ENCODE measurements at regions not wholly inside any gene's neighbourhood (a gene's known extent, or its start where the extent isn't known, plus 50 kb on each side); places are given as distances from the start of the nearest gene placed in this dataset.
"Not testable (repeated sequence)": the region's sequence is repeated elsewhere in the genome, so short reads cannot be mapped to it uniquely, and the experiment has no call there.

DNA sequence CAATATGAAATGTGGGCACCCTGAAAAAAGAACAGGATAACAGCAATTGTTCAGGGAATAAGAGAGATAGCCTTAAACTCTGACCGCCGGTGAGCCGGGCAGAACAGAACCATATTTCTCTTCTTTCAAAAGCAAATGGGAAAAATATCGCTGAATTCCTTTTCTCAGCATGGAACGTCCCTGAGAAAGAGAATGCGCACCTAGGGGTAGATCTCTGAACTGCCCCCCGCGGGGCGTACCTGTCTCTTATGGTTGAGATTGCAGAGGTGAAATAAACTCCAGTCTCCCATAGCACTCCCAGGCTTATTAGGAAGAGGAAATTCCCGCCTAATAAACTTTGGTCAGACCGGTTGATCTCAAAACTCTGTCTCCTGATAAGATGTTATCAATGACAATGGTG is 82.1 kb upstream of the DEFB108B start:
- H3K36me3 Mint-ChIP-seq (ENCODE audit: low read depth); H3K27ac Mint-ChIP-seq (ENCODE audit: unreplicated experiment); H3K4me3 Mint-ChIP-seq; DNase-seq (ENCODE audit: low read depth, low spot score); H3K9me3 Mint-ChIP-seq: not testable (repeated sequence)
- TF ChIP-seq, protein P1, sequence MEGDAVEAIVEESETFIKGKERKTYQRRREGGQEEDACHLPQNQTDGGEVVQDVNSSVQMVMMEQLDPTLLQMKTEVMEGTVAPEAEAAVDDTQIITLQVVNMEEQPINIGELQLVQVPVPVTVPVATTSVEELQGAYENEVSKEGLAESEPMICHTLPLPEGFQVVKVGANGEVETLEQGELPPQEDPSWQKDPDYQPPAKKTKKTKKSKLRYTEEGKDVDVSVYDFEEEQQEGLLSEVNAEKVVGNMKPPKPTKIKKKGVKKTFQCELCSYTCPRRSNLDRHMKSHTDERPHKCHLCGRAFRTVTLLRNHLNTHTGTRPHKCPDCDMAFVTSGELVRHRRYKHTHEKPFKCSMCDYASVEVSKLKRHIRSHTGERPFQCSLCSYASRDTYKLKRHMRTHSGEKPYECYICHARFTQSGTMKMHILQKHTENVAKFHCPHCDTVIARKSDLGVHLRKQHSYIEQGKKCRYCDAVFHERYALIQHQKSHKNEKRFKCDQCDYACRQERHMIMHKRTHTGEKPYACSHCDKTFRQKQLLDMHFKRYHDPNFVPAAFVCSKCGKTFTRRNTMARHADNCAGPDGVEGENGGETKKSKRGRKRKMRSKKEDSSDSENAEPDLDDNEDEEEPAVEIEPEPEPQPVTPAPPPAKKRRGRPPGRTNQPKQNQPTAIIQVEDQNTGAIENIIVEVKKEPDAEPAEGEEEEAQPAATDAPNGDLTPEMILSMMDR (conservative IDR thresholded peaks at IDR 0.05) = peak; percentile 34
- H3K4me1 Mint-ChIP-seq = peaks cover 10% of the 10 kb centered on the region
- peaks cover 37% of the 10 kb centered on the region for H3K27me3 Mint-ChIP-seq (ENCODE audit: low read depth)

DNA sequence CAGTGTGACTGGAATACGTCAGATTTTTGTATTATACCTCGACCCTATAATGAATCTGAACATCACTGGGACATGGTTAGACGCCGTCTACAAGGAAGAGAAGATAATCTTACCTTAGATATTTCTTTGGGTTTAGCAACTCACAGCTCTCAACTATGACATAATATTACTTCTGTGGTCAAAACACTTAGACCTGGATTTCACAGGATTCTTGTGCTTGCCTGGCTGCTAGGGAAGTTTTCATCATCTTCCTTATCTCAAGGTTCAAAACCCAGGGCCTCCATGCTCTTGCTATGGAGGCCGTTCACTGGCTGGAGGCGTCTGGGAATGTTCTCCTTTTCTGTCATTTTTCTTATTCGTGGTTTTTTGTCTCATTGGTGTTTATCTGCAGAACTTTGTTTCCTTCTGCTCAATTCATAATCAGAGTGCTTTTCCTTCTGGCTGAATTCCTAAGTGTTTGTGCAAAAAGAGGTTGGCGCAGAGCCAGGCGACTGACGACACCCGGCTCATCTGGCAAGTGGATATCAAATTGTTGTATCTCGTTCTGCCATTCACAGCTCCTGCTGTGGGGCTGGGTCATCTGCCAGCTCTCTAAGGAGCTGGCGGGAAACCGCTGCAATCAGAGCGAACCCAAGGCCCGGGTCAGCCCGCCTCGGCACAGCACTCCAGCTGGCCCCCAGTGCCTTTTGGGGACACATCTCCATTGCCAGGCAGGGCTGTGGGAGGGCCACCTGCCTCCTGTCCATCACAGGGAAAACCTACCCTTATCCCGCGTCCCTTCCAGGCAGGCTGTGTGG is 68.1 kb upstream of the DEFB108B start:
- not testable (repeated sequence) for H3K4me3 Mint-ChIP-seq; DNase-seq (ENCODE audit: low read depth, low spot score); H3K27ac Mint-ChIP-seq (ENCODE audit: unreplicated experiment); H3K9me3 Mint-ChIP-seq; H3K4me1 Mint-ChIP-seq; H3K27me3 Mint-ChIP-seq (ENCODE audit: low read depth); H3K36me3 Mint-ChIP-seq (ENCODE audit: low read depth)

DNA sequence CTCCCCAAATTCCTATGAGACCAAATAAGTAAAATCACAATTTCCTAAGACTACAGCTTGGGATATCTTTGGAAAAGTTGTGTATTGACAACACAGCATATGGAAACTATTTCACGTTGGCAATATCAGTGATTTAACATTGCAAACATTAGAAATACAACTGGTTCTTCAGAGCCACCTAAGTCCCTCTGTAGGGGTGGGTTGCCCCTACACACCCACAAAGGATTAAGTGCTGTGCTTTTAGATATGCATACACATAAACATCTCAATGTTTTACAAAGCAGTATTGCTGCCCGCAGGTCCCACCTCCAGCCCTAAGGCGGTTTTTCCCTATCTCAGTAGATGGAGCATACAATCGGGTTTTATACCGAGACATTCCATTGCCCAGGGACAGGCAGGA is 66.0 kb upstream of the DEFB108B start:
- not testable (repeated sequence) for H3K4me1 Mint-ChIP-seq; H3K27ac Mint-ChIP-seq (ENCODE audit: unreplicated experiment); H3K9me3 Mint-ChIP-seq; DNase-seq (ENCODE audit: low read depth, low spot score); H3K4me3 Mint-ChIP-seq; H3K27me3 Mint-ChIP-seq (ENCODE audit: low read depth); H3K36me3 Mint-ChIP-seq (ENCODE audit: low read depth)

DNA sequence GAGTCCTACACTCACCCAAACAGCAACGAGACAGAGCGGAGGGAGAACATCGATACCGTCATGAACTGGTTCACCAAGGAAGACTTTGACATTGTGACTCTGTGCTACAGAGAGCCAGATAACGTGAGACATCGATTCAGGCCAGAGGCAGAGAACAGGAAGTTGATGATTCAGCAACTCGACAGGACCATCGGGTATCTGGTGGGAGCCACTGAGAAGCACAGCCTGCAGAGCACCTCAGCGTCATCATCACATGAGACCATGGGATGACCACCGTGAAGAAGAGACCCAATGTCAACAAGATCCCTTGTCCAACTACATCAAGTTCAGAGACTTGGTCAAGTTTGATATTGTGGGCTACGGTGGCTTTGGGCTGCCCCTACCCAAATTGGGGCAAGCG is 60.8 kb upstream of the DEFB108B start:
- not testable (repeated sequence) for H3K27me3 Mint-ChIP-seq (ENCODE audit: low read depth); H3K27ac Mint-ChIP-seq (ENCODE audit: unreplicated experiment); H3K36me3 Mint-ChIP-seq (ENCODE audit: low read depth); H3K4me3 Mint-ChIP-seq; H3K4me1 Mint-ChIP-seq; DNase-seq (ENCODE audit: low read depth, low spot score); H3K9me3 Mint-ChIP-seq

DNA sequence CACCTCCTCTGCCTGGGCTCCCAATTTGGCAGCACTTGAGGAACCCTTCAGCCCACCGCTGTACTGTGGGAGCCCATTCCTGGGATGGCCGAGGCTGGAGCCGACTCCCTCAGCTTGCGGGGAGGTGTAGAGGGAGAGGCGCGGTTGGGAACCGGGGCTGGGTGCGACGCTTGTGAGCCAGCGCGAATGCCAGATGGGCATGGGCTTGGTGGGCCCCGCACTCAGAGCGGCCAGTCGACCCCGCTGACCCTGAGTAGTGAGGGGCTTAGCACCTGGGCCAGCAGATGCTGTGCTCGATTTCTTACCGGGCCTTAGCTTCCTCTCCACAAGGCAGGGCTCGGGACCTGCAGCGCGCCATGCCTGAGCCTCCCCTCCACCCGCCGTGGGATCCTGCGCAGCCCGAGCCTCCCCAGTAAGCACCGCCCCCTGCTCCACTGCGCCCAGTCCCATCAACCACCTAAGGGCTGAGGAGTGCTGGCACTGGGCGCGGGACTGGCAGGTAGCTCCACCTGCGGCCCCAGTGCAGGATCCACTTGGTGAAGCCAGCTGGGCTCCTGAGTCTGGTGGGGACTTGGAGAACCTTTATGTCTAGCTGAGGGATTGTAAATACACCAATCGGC is 58.3 kb upstream of the DEFB108B start:
- no peaks in the 10 kb centered on the region for H3K9me3 Mint-ChIP-seq
- TF ChIP-seq, protein P1 (conservative IDR thresholded peaks at IDR 0.05) = no peak

DNA sequence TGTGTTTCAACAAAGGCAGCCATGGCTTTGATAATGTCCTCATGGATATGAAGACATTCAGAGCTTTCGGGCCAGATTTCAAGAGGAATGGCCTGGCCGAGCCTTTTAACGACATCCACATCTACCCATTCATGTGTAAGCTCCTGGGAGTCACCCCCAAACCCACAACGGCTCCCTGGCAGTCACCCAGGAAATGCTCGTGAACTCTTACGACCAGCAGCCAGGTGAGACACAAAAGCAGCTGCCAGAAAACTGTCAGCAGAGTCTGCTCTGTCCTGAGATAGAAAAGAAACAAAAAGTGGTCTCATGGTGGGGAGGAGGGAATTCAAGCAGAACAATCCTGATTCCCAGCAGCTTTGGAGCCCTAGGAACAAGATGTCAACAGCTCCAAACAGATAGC is 52.9 kb upstream of the DEFB108B start:
- not testable (repeated sequence) for H3K36me3 Mint-ChIP-seq (ENCODE audit: low read depth); H3K27ac Mint-ChIP-seq (ENCODE audit: unreplicated experiment); DNase-seq (ENCODE audit: low read depth, low spot score); H3K9me3 Mint-ChIP-seq; H3K4me3 Mint-ChIP-seq; H3K4me1 Mint-ChIP-seq; H3K27me3 Mint-ChIP-seq (ENCODE audit: low read depth)

More for the DNA sequence above, 58.3 kb upstream of the DEFB108B start:
- H3K36me3 Mint-ChIP-seq (ENCODE audit: low read depth) = no peaks in the 10 kb centered on the region
- no peak overlapping the region for H3K27ac Mint-ChIP-seq (ENCODE audit: unreplicated experiment)
- DNase-seq (ENCODE audit: low read depth, low spot score) = no peak
- no peaks in the 10 kb centered on the region for H3K4me1 Mint-ChIP-seq
- H3K27me3 Mint-ChIP-seq (ENCODE audit: low read depth) = no peaks in the 10 kb centered on the region
- no peak overlapping the region for H3K4me3 Mint-ChIP-seq

DNA sequence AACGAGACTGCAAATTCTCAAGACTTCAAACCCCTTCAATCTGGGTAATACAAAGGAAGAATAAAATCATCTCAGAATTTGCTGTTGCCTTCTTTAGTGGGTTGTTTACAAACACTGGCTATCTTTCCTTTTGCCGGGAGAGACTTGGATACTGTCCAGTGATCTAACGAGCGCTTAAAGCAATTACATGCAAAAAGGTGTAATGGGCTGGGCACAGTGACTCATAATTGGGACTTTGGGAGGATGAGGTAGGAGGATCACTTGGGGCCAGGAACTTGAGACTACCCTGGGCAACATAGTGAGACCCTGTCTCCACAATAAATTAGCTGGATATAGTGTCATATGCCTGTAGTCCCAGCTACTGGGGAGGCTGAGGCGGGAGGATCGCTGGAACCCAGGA is 52.2 kb upstream of the DEFB108B start:
- H3K4me3 Mint-ChIP-seq; DNase-seq (ENCODE audit: low read depth, low spot score); H3K27ac Mint-ChIP-seq (ENCODE audit: unreplicated experiment); H3K4me1 Mint-ChIP-seq; H3K9me3 Mint-ChIP-seq; H3K36me3 Mint-ChIP-seq (ENCODE audit: low read depth); H3K27me3 Mint-ChIP-seq (ENCODE audit: low read depth): not testable (repeated sequence)

DNA sequence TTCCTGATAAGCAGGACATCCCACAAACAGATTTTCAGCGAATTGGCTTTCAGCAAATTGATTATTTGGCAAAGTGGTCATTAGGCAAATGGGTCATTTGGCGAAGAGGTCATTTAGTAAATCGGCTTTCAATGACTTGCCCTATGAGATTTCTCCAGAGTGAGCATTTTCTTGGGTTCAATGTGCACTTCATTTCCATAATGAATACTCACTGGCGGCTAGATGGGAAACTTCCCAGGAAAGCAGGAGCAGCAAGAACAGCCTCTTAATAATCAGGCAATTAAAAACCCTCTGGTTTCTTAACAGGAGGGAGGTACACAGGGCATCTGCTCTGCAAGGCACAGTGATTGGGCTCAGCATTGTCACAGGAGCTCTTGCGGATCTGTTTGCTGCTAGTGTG is 51.5 kb upstream of the DEFB108B start:
- not testable (repeated sequence) for H3K9me3 Mint-ChIP-seq; H3K27me3 Mint-ChIP-seq (ENCODE audit: low read depth); DNase-seq (ENCODE audit: low read depth, low spot score); H3K27ac Mint-ChIP-seq (ENCODE audit: unreplicated experiment); H3K36me3 Mint-ChIP-seq (ENCODE audit: low read depth); H3K4me3 Mint-ChIP-seq
- H3K4me1 Mint-ChIP-seq = peaks cover 12% of the 10 kb centered on the region

DNA sequence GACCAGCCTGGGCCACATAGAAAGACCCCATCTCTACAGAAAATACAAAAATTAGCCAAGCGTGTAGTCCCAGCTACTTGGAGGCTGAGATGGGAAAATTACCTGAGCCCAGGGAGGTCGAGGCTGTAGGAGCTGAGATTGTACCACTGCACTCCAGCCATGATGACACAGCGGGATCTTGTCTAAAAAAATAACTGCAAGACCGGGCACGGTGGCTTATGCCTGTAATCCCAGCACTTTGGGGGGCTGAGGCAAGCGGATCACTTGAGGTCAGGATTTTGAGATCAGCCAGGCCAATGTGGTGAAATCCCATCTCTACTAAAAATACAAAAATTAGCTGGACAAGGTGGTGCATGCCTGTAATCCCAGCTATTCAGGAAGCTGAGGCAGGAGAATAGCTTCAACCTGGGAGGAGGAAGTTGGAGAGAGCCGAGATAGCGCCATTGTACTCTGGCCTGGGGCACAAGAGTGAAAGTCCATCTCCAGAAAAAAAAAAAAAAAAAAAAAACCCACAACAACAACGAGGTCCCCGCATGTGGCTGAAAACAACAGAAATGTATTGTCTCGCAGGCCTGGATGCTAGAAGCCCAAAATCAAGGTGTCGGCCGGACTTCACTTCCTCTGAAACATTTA is 50.7 kb upstream of the DEFB108B start:
- not testable (repeated sequence) for H3K27ac Mint-ChIP-seq (ENCODE audit: unreplicated experiment); H3K36me3 Mint-ChIP-seq (ENCODE audit: low read depth); H3K4me3 Mint-ChIP-seq; H3K9me3 Mint-ChIP-seq; H3K27me3 Mint-ChIP-seq (ENCODE audit: low read depth); DNase-seq (ENCODE audit: low read depth, low spot score)
- H3K4me1 Mint-ChIP-seq = peaks cover 17% of the 10 kb centered on the region

DNA sequence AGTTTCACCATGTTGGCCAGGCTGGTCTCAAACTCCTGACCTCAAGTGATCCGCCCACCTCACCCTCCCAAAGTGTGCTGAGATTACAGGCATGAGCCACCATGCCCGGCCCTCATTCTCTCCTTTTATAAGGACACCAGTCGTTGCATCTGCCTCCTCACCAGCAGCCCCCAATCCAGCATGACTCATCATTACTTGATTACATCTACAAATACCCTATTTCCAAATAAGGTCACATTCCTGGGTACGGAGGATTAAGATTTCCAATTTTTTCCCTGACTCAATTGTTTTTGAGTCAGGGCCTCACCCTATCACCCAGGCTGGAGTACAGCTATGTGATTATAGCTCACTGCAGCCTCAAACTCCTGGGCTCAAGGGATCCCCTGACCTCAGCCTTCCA is 49.8 kb upstream of the DEFB108B start:
- not testable (repeated sequence) for H3K27ac Mint-ChIP-seq (ENCODE audit: unreplicated experiment); H3K9me3 Mint-ChIP-seq; H3K36me3 Mint-ChIP-seq (ENCODE audit: low read depth); H3K27me3 Mint-ChIP-seq (ENCODE audit: low read depth); H3K4me3 Mint-ChIP-seq; DNase-seq (ENCODE audit: low read depth, low spot score)
- peaks cover 23% of the 10 kb centered on the region for H3K4me1 Mint-ChIP-seq

Measured in neural crest cell (in vitro differentiated cells).